SU-DHL-6 (cell line): ENCODE measurements at regions not wholly inside any gene's neighbourhood (a gene's known extent, or its start where the extent isn't known, plus 50 kb on each side); places are given as distances from the start of the nearest gene placed in this dataset.
"Not testable (repeated sequence)": the region's sequence is repeated elsewhere in the genome, so short reads cannot be mapped to it uniquely, and the experiment has no call there.

Source experiments
- EZH2phosphoT487 ChIP-seq: fragments of 200-600 bp; sonication (generic), shearing (Covaris generic); conservative IDR thresholded peaks from 2 replicates; pipeline ENCODE4 v1.6.1; 2018; ENCODE audit warnings: mild to moderate bottlenecking, antibody characterized with exemption, low read length, moderate library complexity, mixed read lengths
- TF ChIP-seq, protein P1 (sequence below): fragments of 200-600 bp; sonication (generic); IDR thresholded peaks from one replicate; pipeline ENCODE4 v1.5.1; 2017; ENCODE audit warnings: antibody characterized with exemption, mild to moderate bottlenecking, low read length, moderate library complexity; ENCODE audit not compliant: insufficient read depth, poor library complexity, severe bottlenecking

DNA sequence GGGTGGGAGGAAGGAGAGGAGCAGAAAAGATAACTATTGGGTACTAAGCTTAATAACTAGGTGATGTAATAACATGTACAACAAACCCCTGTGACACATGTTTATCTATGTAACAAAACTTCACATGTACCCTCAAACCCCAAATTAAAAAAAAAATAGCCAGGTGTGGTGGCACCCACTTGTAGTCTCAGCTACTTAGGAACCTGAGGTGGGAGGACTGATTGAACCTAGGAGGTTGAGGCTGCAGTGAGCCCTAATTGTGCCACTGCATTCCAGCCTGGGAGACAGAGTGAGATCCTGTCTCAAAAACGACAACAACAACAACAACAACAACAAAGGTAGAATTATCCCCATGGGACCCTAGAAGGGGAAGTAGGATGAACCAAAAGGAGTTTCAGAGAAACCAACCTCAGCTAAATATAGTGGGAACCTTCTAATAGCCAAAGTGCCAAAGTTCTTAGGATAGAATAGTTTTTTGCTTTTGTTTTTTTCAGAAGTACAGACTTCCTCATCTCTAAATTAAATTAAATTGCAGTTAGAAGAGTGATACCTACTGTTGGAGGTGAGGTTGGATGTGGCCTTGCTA is 67.9 kb upstream of the MEGF10 start:
- TF ChIP-seq, protein P1, sequence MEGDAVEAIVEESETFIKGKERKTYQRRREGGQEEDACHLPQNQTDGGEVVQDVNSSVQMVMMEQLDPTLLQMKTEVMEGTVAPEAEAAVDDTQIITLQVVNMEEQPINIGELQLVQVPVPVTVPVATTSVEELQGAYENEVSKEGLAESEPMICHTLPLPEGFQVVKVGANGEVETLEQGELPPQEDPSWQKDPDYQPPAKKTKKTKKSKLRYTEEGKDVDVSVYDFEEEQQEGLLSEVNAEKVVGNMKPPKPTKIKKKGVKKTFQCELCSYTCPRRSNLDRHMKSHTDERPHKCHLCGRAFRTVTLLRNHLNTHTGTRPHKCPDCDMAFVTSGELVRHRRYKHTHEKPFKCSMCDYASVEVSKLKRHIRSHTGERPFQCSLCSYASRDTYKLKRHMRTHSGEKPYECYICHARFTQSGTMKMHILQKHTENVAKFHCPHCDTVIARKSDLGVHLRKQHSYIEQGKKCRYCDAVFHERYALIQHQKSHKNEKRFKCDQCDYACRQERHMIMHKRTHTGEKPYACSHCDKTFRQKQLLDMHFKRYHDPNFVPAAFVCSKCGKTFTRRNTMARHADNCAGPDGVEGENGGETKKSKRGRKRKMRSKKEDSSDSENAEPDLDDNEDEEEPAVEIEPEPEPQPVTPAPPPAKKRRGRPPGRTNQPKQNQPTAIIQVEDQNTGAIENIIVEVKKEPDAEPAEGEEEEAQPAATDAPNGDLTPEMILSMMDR = not testable (repeated sequence)
- TF ChIP-seq EZH2phosphoT487 = not testable (repeated sequence)
